Tibial nerve (tissue), 3 donors: ENCODE measurements at regions not wholly inside any gene's neighbourhood (a gene's known extent, or its start where the extent isn't known, plus 50 kb on each side); places are given as distances from the start of the nearest gene placed in this dataset.

Experiments used
- POLR2A ChIP-seq, 2 donors: fragments of 450-650 bp; IDR thresholded peaks; one replicate each; pipeline ENCODE4 v1.6.1; 2017; ENCODE audit warnings: antibody characterized with exemption in 2 of 2, mild to moderate bottlenecking in 2 of 2, moderate library complexity in 2 of 2
- TF ChIP-seq, protein P1 (sequence below), 5 experiments: fragments of 200-600 bp in 3 of 5; fragments of 450-650 bp in 2 of 5; sonication (generic) in 3 of 5; IDR thresholded peaks; one replicate each; pipeline ENCODE4 v1.5.1; 2016 to 2019; ENCODE audit warnings: antibody characterized with exemption in 5 of 5, mild to moderate bottlenecking in 3 of 5, moderate library complexity in 2 of 5

DNA sequence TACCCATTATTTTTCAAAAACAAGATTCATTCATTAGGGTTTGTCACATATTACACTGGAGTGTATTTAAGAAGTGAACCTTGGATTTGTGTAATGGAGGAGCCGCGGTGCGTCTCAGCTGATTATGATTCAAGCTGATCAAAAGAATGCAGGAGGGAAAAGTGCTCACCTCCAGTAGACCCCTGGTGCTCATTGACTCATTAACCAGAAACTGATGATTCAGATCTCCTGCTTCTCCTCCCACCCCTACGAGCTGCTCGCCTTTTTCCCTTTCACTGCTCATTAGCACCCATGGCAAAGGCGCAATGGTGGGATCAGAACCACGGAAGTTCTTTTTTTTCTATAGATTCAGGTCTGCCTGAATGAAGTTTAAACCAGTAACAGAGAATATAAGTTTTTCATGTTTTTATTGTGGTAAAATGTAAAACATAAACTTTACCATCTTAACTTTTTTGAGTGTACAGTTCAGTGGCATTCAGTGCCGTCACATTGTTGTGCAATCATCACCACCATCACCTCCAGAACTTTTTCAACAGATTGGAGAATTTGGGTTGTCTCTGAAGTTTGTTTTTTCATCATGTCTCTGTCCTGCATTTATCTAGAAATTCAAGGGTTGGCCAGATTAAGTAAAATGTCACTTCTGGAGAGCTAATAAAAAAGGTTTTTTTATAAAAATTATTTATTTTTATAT, 101.6 kb downstream of the LINC00237 start:
- TF ChIP-seq, protein P1, sequence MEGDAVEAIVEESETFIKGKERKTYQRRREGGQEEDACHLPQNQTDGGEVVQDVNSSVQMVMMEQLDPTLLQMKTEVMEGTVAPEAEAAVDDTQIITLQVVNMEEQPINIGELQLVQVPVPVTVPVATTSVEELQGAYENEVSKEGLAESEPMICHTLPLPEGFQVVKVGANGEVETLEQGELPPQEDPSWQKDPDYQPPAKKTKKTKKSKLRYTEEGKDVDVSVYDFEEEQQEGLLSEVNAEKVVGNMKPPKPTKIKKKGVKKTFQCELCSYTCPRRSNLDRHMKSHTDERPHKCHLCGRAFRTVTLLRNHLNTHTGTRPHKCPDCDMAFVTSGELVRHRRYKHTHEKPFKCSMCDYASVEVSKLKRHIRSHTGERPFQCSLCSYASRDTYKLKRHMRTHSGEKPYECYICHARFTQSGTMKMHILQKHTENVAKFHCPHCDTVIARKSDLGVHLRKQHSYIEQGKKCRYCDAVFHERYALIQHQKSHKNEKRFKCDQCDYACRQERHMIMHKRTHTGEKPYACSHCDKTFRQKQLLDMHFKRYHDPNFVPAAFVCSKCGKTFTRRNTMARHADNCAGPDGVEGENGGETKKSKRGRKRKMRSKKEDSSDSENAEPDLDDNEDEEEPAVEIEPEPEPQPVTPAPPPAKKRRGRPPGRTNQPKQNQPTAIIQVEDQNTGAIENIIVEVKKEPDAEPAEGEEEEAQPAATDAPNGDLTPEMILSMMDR (IDR thresholded peaks at IDR 0.05) = no peak
- TF ChIP-seq POLR2A (IDR thresholded peaks at IDR 0.05) = no peak
